HG03378 (cell line): ENCODE measurements at regions not wholly inside any gene's neighbourhood (a gene's known extent, or its start where the extent isn't known, plus 50 kb on each side); places are given as distances from the start of the nearest gene placed in this dataset.

Experiments
- ATAC-seq: cut with Tn5 transposase; IDR thresholded peaks from one replicate; pipeline ENCODE4 v1.9.1; 2021; ENCODE audit warnings: mild to moderate bottlenecking, moderate library complexity; ENCODE audit not compliant: unreplicated experiment

- no peak for ATAC-seq
These were observed 140.2 kb upstream of the PHACTR1 start for GRCh38 chr6:12576389-12576788.

- no peak for ATAC-seq
These were observed 139.3 kb upstream of the PHACTR1 start for GRCh38 chr6:12577124-12577850.

- no peak for ATAC-seq
These were observed 138.5 kb upstream of the PHACTR1 start for GRCh38 chr6:12578097-12578496.

GRCh38 chr6:12578751-12579150, 137.8 kb upstream of the PHACTR1 start:
- ATAC-seq, result no peak

DNA sequence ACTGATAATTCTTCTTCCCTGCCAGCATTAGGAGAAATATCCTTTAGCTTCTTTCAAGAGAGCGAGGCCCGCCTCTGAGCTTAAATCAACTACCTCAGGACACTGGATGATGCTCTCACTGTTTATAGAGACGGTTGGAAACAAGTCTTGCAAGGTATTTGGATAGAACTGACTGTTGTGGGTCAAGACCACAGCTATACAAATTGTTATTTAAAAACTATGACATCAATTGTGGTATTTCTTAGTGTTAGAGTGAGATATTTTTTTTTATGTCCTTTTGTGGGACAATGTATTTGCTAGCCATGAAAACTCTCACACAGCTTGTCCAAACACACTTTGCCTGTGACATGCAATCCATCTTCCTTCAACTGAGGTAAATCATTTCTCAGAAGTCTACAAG, 136.3 kb upstream of the PHACTR1 start:
- no peak for ATAC-seq

- ATAC-seq, result no peak
These were observed 134.0 kb upstream of the PHACTR1 start for GRCh38 chr6:12582421-12583110.

- ATAC-seq, result no peak
These were observed 131.7 kb upstream of the PHACTR1 start for GRCh38 chr6:12584631-12585405.

- ATAC-seq, result no peak
These were observed 131.0 kb upstream of the PHACTR1 start for GRCh38 chr6:12585497-12585958.

DNA sequence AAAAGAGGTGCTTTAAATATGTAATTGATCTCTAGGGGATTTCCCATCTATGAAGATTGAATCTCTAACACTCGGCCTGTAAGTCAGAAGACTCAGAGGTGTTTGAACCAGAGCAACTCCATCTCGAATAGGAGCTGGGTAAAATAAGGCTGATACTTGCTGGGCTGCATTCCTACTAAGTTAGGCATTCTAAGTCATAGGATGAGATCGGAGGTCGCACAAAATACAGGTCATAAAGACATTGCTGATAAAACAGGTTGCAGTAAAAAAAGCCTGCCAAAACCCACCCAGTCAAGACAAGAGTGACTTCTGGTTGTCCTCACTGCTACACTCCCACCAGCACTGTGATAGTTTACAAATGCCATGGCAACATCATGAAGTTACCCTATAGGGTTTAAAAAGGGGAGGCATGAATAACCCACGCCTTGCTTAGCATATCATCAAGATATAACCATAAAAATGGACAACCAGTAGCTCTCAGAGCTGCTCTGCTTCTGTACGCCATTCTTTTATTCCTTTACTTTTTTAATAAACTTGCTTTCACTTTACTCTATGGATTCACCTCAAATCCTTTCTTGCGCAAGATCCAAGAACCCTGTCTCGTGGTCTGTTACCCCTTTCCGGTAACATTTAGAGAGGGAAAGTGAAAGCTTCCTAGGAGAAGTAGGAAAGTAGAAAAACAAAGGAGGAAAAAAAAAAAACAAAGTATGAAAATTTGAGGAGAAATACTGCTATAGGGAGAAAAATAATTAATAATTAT, 129.7 kb upstream of the PHACTR1 start:
- ATAC-seq, result no peak

DNA sequence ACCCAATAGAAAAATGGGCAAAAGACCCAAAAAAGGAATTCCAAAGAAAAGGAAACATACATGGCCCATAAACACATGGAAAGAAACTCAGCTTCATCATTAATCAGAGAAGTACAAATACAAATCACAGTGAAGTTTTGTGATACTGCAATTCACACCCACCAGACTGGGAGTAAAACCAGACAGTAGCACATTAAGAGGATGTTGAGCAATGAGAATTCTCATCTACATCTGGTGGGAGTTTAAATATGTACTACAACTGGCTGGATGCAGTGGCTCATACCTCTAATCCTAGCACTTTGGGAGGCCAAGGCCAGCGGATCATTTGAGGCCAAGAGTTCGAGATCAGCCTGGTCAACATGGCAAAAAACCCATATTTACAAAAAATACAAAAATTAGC, 125.7 kb upstream of the PHACTR1 start:
- ATAC-seq, result no peak

GRCh38 chr6:12592634-12593033, 123.9 kb upstream of the PHACTR1 start:
- ATAC-seq, result no peak

DNA sequence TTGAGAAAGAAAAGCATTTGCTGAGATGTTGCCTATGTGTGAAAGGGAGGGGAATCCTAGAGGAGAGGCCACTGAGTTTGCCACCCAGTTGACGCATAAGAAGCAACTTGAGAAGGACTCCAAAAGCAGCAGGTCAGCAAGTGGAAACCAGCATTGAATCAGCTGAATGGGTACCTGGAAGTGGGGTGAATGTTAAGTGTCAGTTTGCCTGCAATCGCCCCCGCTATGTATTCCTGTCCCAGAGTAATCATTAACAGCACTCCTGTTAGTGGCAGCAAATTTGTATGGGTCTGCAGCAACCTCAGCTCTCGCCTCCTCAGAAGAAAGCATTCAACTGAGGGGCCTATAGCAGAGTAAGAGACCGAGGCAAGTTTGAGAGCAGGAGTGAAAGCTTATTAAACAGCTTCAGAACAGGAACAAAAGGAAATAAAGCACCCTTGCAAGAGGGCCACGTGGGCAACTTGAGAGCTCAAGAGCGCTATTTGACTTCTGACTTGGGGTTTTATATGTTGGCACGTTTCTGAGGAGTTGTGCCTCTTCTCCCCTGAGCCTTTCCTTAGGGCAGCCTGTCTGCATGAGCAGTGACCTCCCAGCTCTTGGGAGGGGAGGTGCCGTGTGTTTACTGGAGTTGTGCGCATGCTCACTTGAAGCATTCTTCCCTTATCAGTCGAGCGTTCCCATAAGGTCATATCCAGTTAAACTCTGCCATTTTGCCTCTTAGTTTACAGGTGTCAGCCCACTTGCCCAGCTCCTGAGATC, 122.6 kb upstream of the PHACTR1 start:
- no peak for ATAC-seq

- ATAC-seq, result peak; percentile 56
These were observed 122.1 kb upstream of the PHACTR1 start for GRCh38 chr6:12594530-12594893.

DNA sequence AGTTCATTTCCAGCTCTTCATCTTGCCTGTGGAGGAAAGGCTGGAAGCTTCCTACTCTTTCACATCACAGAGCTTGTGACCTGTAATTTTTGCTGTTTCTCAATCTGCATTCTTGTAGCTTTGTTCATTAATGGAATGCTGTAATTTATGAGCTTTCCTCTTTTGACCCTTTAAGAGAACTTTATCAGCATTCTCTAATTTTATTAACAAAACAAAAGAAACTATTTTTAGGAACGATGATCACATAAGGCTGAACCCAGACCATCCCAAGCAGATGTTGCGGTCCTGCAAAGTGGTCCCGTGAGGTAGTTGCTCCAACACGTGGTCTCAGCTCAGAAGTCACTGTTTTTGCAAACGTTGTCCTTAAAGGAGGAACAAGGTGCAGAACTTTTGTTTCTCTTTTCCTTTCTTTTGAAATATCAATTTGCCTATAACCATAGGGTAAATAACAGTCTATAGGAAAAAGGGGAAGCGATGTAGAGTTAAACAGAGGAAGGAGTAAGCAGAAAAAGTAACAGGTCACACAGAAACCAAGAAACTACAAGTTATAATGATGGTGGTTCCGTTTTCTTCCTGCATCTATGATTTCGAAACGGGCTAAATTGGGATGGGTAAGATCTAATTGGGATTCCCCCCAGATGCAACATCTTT, 121.3 kb upstream of the PHACTR1 start:
- ATAC-seq, result no peak

DNA sequence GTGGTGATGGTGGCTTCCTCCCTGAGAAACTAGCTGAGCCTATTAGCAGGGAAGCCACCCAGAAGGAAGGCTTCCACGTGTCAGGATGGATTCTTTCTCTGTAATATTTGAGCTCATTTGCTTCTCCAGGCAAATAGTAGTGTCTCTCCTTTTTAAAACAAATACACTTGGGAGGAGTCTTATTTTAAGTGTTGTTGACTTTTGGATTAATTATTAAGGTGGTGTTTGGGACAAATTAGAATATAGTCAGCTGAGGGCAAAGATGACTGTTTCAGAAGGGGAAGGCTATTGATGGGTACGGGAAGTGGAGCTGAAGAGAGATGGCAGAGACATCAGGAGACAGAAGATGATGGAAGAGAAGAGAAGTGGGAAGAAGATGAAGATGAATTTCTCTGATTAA, 119.8 kb upstream of the PHACTR1 start:
- ATAC-seq, result no peak

GRCh38 chr6:12598919-12599318, 117.6 kb upstream of the PHACTR1 start:
- no peak for ATAC-seq

DNA sequence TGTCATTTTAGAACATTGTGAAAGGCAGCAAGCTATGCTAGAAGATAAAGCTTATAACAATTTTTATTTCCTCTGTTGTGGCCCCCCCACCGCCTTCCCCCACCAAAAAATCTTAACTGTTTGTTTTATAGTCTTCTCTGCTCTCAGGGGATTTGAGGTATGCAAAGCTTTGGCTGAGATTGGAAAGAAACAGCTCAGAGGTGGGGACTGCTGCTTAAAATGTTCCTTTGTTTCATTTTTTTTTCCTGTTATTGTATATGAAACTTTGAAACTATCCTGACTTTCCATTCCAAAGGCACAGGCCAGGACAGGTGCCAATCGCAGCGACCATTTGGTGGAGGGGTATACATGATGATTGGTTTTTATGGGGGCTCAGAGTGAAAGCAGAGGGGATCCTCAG, 114.7 kb upstream of the PHACTR1 start:
- ATAC-seq, result no peak

- ATAC-seq, result no peak
These were observed 114.2 kb upstream of the PHACTR1 start for GRCh38 chr6:12602342-12602741.

DNA sequence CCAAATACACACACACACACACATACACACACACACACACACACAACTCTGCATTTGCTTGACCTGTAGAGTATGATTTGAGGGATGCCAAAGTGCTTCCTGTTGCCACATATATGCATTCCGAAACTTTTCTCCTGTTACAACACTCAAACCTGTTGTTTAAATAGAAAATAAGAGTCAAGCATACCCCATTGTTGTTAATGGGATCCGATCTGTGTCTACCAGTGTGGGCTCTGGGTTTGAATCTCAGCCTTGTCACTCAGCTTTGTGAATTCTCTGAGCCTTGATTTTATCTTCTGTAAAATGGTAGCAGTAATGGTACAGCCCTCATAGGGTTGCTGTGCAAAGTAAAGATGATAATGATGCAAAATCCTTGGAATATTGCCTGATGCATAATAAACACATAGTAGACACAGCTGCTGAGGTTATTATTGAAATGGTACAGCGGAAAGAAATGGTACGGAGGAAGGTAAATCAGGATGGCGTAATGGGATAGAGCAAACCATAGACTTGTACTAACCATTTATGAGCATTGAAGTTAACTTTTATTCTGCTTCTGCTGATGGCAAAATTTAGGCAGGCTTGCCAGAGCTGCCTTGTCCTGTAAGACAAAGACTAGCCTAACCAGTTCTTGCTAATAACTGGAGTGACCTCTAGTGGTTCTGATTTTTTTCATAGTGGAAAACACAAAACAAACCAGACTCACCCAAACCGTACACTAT, 113.5 kb upstream of the PHACTR1 start:
- no peak for ATAC-seq
